ENCODE measurements at regions not wholly inside any gene's neighbourhood (a gene's known extent, or its start where the extent isn't known, plus 50 kb on each side); places are given as distances from the start of the nearest gene placed in this dataset.

DNA sequence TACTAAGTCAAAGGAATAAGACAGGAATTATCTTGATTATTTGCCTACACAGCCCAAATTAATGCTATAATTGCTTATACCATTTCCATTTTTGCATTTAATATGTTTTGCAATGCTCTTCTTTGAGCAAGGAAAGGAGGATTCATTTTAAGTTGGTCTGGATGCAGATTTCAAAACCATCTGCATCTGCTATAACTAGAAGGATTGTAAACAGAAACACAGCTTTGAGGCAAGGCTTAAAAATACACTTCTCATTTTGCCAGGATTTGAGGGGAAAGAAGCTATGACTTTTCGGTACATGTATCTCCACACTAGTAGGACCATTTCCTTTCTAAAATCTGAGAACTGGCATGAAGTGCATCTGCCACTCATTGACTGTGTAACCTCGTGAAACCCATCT, 95.9 kb upstream of the MTNR1B start:
- Histone ChIP-seq H3K4me3 (ENCODE audit: low read length) (no peak overlapping the region), H3K79me2 (replicated peaks; ENCODE audit: insufficient read depth, low read length) (no peaks in the 10 kb centered on the region), H3K27me3 (ENCODE audit: insufficient read depth, low read depth, low read length) (no peaks in the 10 kb centered on the region), H2AFZ (ENCODE audit: low read depth, low read length) (no peak overlapping the region), H4K20me1 (ENCODE audit: insufficient read depth) (no peaks in the 10 kb centered on the region), H3K27ac (ENCODE audit: low read length) (no peak overlapping the region), H3F3A (ENCODE audit: insufficient read depth, low read length, poor library complexity, severe bottlenecking) (no peaks in the 10 kb centered on the region), H3K36me3 (ENCODE audit: insufficient read depth, low read length) (peaks cover 4% of the 10 kb centered on the region), H3K4me2 (ENCODE audit: low read length) (no peak overlapping the region), H3K9ac (ENCODE audit: low read length) (no peak overlapping the region), H3K9me2 (ENCODE audit: insufficient read depth, low read length) (no peaks in the 10 kb centered on the region), H3K9me3 (ENCODE audit: low read length) (no peaks in the 10 kb centered on the region)
- TF ChIP-seq TAF1 (IDR thresholded peaks at IDR 0.05; ENCODE audit: low read depth) (no peak), EZH2 (IDR thresholded peaks at IDR 0.05; ENCODE audit: borderline replicate concordance, insufficient read depth, low read length, poor library complexity, severe bottlenecking) (no peak), RAD21 (conservative IDR thresholded peaks at IDR 0.05) (no peak), MXI1 (conservative IDR thresholded peaks at IDR 0.05; ENCODE audit: poor library complexity, severe bottlenecking) (no peak), REST (IDR thresholded peaks at IDR 0.05; ENCODE audit: borderline replicate concordance) (no peak), SMC3 (conservative IDR thresholded peaks at IDR 0.05; ENCODE audit: poor library complexity) (no peak), CTCF (IDR thresholded peaks at IDR 0.05; ENCODE audit: poor library complexity, severe bottlenecking) (no peak), POLR2AphosphoS5 (IDR thresholded peaks at IDR 0.05) (no peak), EP300 (conservative IDR thresholded peaks at IDR 0.05; ENCODE audit: poor library complexity, severe bottlenecking) (no peak)

GRCh38 chr11:92875473-92875872, 94.0 kb upstream of the MTNR1B start:
- Histone ChIP-seq H3F3A (ENCODE audit: insufficient read depth, low read length, poor library complexity, severe bottlenecking) (no peaks in the 10 kb centered on the region), H3K36me3 (ENCODE audit: insufficient read depth, low read length) (no peaks in the 10 kb centered on the region), H2AFZ (ENCODE audit: low read depth, low read length) (no peak overlapping the region), H3K9ac (ENCODE audit: low read length) (no peak overlapping the region), H3K4me2 (ENCODE audit: low read length) (no peak overlapping the region), H3K27me3 (ENCODE audit: insufficient read depth, low read depth, low read length) (no peaks in the 10 kb centered on the region), H3K9me2 (ENCODE audit: insufficient read depth, low read length) (no peaks in the 10 kb centered on the region), H3K27ac (ENCODE audit: low read length) (no peak overlapping the region), H3K79me2 (replicated peaks; ENCODE audit: insufficient read depth, low read length) (no peaks in the 10 kb centered on the region), H3K4me3 (ENCODE audit: low read length) (no peak overlapping the region), H3K9me3 (ENCODE audit: low read length) (no peaks in the 10 kb centered on the region), H4K20me1 (ENCODE audit: insufficient read depth) (no peaks in the 10 kb centered on the region)
- no peak for TF ChIP-seq MXI1 (conservative IDR thresholded peaks at IDR 0.05; ENCODE audit: poor library complexity, severe bottlenecking)
- no peak for TF ChIP-seq TAF1 (IDR thresholded peaks at IDR 0.05; ENCODE audit: low read depth)
- no peak for TF ChIP-seq CTCF (IDR thresholded peaks at IDR 0.05; ENCODE audit: poor library complexity, severe bottlenecking)
- no peak for TF ChIP-seq RAD21 (conservative IDR thresholded peaks at IDR 0.05)
- no peak for TF ChIP-seq EZH2 (IDR thresholded peaks at IDR 0.05; ENCODE audit: borderline replicate concordance, insufficient read depth, low read length, poor library complexity, severe bottlenecking)
- TF ChIP-seq EP300 (conservative IDR thresholded peaks at IDR 0.05; ENCODE audit: poor library complexity, severe bottlenecking) = no peak
- no peak for TF ChIP-seq SMC3 (conservative IDR thresholded peaks at IDR 0.05; ENCODE audit: poor library complexity)
- TF ChIP-seq REST (IDR thresholded peaks at IDR 0.05; ENCODE audit: borderline replicate concordance) = no peak
- TF ChIP-seq POLR2AphosphoS5 (IDR thresholded peaks at IDR 0.05) = no peak

All from neural cell (in vitro differentiated cells).